NOMO-1 (cell line): ENCODE measurements at regions not wholly inside any gene's neighbourhood (a gene's known extent, or its start where the extent isn't known, plus 50 kb on each side); places are given as distances from the start of the nearest gene placed in this dataset.
"Not testable (repeated sequence)": the region's sequence is repeated elsewhere in the genome, so short reads cannot be mapped to it uniquely, and the experiment has no call there.

Source experiments
- DNase-seq, 2 experiments: peaks; one replicate each; lab custom pipeline; 2025; ENCODE audit not compliant: unreplicated experiment in 2 of 2; lab: John Stamatoyannopoulos, UW

DNA sequence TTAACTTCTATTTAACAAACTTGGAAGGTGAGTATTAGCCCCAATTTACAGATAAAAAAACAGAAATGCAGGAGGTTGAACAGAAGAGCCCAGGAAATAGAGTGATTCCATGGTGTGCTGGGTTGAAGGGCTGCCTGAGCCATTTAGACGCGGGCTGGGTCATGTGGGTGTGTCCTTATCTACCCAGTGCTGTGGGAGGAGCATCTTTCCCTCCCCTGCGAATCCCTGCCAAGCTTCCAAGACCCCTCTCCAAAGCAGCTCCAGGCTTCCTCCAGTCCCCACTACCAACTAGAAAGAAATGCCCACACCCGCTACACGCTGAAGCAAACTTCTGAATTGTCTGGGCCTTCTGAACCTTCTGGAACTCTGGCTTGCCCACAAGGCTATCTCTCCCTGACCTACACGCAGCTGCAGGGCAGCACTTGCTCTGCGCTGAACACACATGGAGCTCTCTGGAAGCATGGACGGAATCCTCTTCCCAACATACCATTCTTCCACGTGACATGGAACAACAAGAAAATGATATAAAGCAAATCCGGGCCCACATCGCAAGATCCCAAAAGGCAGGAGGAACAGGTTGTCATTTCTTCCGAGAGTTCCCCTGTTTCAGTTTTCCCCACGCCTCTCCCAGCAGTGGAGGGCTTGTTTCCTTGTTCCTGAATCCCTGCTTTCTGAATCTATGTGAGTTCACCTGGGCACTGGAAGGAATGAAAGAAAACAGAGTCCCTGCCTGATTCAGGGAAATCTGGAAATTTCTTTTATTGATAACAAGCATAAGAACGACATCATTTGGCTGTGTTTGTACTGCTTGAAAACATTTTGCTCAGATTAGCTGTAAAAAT, 562.7 kb upstream of the ID2 start:
- no peak for DNase-seq

DNA sequence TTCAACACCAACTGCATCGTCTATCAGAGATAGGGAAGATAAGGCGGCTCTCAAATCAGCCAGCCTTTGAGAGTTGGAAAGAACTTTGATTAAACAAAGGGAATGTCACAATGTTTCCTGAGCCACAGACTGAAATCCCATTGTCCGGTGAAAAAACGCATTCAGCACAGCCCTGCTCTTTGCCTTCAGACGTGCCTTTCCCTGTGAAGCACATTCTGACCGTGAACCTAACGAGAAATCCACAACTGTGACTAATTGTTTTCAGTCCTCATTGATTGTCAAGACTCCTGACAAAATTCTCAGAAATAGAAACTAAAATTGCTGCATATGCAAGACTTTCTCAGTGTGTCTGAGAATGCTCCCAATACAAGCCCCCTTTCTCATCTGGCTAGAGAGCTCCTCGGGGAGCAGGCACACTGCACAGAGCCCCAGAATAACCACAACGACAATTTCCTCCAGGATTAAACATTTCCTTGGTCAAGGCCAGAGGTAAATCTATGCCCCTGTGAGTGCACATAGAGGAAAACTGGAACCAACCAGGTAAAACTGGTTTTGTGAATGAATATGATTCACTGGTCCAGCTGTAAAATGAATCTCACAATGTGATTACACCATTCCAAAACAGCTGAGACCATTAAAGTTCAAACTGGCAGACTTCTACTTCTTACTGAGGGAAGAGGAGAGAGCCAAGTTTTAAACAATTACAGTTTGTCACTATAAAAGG, 561.9 kb upstream of the ID2 start:
- peak in 1 of 2 experiments; percentile 27 for DNase-seq

DNA sequence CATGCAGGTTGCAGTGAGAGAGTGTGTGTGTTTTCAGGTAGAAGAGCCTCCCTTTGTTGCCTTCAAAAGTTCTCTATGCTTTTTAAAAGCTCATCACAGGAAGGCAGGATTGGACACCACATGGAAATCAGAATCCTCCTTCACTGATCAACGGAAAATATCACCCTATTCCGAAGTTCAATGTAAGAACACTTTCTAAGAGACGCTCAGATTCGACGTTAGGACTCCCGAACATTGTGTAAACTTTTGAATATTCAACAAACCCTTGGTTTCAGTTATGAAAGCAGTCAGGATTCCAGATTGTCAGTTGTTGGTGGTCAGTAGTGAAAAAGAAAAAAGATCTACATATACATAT, 561.4 kb upstream of the ID2 start:
- DNase-seq = no peak

DNA sequence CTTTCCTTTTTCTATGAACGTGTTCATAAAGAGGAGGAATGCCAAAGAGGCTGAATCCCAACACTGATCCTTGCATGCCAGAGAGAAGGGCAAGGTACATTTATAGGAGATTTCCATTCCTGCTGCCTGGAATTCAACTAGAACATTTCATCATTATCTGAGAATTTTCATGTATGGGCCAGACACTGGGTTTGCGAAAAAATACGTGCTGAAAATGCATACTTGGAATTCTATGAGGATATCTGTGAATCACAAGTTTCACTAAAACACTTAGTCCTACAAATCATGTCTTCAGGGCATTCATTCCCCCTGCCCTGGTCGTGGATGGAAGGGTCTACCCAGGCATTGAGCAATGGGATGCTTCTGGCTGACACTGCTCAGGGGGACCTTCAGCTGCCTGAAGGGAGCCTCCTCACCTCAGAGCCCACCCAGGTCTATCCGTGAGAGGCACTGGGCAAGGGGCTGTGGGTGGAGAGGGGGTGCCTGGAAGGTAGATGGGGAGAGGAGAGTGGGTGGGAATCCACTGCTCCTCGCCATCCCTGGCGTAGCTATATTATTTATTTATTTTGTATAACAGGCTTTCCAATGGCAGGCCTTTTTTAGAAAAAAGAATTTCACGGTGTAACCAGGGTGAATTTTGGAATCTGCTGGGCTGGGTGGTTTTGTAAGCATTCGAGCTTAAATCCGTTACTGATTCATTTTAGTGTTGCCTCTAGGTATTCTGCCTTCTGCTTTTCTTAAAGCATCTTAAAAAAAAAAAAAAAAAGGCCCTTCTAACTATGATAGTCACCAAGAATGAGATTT, 560.6 kb upstream of the ID2 start:
- no peak for DNase-seq

DNA sequence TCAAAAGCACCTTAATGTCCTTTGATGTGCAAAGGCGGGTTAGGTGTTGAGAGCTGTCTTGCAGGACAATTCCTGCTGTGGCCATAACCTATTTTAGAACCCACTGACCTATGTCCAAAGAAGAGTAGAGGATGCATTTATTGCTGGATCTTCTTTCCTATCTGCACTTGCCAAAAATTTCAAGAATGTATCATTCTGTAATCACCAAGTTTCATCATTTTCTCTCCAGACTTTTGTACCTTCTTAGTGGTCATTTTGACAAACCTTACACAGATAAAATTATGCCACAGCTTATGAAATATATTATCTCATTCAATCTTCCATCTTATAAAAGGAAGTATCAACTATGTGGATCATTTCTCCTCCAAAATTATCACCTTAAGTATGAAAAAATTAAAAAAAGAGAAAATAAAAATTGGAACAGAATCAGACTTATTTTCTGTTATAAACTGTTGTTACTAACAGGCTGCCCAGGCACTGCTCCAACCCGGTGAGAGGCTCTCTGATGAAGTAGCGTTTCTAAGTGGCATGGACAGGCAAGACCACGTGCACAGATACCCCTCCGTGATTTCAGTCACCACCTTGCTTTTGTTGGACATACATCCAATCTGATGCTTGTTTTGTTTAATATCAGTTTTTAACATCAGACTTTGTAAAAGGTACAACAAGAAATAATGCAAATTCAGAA, 559.9 kb upstream of the ID2 start:
- no peak for DNase-seq

DNA sequence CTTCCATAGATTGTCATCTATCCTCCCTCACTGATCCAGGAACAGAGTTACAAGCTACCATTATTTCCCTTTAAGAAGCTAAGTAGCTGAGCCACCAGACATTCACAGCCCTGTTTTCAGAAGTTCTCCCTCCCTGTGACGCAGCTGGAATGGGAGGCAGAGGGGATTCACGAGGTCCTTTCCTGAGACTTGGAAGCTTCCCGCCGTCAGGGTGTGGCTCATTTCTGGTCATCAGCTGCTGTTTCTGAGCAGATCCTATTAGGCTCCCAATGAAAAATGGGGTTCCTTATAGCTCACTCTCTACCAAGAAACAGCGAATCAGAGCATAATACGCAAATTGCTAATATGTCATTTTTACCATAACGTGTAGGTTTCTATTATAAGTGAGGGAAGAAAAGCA, 559.3 kb upstream of the ID2 start:
- DNase-seq = no peak

DNA sequence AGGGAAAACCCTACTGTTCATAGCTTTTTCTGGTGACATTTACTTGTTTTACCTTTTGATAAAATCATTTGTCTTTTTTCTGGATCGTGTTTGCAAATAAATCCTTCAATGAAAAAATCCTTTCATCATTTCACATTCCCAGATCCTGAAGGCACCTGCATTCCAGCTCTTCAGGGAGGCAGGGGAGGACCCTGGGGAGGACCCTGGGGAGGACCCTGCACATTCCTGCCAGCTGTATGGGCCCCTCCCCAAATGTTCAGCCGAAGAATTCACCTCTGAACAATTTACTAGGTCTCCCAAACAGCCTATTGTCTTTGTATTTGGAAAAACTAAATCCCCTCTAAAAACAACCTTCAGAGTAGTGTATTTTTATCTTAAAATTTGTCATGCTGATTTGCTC, 558.4 kb upstream of the ID2 start:
- DNase-seq = no peak

DNA sequence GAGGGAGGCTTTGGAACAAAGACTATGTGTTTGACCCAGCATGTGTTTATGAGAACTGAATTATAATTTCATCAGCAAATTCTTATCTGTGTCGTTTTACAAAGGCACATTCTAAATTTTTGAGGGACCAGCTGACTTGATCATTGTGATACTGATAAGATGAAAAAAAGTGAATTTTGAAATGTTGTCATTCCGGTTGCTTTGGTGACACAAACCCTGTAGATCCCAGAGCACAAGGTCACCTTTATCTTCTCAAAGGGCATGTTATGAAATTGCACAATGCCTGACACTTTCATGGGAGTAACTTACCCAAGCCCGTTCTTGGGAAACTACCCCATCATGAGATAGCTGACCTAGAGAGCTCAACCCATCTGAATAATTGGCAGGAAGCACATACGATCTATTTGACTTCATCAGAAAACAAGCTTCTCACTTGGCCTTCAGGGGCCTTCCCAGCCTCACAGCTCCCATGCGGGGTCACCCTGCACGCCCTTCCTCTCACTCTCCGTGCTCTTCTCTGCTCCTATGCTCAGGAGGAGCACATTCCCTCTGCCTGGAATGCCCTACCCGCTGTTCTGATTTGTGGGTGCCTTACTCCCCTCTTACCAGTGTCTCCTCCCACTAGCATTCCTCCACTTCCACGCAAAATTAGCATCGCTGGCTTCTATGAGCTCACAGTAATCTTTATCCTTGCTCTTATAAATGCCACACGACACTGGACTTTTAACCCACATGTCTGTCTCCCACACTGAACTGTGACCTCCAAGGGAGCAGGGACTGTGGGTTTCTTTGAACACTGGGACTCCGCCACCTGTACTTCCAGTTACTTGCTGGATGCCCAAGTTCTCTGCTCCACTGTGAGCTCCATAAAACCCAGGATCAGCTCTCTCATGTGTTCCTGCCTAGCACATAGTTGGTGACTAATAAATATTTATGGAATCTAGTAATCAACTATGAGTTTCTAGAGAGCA, 555.8 kb upstream of the ID2 start:
- DNase-seq = no peak

DNA sequence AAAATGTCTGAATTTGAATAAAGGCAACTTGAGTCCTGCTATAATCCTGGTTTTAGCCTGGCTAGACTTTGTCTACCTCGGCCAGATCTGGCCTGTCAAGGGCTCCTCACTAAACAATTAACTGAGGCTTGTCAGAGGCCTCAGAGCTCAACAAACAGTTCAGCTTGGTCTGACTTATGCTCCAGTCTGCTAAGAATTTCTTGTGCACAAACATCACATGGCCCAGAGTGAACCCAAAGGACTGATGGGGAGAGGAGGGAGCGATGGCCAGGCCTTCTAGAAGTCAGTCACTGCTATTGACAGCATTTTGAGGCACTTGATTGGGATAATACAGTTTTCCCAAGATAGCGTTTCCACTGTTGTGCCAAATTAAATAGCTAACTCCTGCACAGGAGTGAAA, 555.1 kb upstream of the ID2 start:
- DNase-seq = no peak

DNA sequence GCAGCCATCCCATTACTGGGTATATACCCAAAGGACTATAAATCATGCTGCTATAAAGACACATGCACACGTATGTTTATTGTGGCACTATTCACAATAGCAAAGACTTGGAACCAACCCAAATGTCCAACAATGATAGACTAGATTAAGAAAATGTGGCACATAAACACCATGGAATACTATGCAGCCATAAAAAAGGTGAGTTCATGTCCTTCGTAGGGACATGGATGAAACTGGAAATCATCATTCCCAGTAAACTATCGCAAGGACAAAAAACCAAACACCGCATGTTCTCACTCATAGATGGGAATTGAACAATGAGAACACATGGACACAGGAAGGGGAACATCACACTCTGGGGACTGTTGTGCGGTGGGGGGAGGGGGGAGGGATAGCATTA, 550.4 kb upstream of the ID2 start:
- not testable (repeated sequence) for DNase-seq

DNA sequence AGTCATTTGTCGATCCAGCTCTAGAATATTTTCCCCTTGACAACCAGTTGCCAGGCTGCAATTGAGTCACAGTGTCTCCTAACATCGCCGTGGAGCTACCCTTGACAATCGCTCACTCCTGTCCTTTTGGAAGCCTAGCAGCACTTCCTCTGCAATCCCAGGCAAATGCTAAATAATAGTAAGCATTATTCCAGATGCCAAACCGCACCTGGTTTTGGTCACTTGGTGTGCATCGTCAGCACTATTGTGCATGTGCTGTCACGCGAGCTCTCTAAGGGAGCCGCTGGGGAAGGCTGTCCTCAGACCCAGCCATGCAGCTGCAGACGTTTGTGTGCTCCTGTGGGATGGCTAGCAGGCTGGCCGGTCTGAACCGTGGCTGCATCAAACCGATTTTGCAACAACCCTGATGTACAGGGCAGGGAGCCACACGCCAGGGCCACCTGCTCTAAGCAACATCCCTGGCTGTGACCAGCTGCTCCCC, 549.5 kb upstream of the ID2 start:
- no peak for DNase-seq

DNA sequence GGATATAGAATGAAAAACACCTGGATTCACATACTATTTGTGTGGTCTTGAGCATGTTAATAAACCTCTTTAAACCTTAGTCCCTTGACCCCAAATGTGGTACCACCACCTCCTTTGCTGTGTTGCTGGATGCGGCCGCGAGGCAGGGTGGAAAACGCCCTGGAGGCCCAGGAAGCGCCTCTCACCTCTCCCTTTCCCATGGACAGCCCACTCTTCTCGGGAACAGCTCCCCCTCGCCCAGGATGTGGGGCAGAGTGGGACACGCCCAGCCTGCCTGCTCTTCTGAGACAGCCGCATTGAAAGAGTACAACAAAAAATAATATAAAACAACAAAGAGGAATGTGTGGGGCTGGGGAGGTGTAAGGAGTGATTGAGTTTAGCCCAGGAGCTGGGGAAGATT, 549.0 kb upstream of the ID2 start:
- no peak for DNase-seq

DNA sequence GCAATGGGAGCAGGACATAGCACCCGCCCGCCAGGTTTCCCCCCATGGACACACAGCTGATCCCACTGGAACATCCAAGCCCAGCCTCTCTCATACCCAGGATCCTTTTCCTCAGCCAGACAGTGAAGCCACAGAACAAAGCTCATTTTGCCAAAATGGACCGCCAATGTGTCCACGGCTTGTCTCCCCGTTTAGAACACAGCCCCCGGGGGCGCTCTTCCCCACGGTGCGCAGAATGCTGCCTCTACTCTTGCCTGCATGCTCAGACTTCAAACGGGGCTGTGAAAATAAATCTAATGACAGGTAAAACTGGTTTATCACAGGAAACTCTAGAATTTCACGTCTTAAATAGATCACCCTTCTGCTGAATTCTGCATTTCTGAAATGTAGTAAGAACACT, 548.5 kb upstream of the ID2 start:
- DNase-seq = no peak

DNA sequence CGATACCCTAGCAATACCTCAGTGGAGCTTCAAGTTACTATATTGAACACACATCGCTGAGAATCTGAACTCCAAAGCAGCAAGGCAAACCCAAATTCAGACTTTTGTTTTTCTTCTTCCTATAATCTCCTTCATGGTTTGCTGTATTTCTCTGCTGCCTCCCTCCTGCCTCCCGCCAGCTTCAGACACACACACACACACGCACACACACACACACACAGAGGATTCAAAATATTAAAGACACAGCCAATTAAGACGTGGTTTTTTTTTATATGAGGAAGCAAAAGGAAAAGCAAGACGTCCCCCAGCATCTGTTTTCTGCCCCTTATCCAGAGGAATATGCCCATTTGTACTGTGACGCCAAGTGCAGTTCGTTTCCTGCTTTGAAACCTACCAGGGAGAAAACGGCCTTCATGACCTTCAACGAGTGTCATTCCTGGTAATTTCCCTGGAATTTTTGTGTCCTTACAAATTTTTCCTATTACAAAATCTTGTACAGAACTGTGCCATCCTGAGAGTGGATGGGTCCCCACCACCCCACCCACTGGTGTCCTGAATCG, 547.9 kb upstream of the ID2 start:
- no peak for DNase-seq

DNA sequence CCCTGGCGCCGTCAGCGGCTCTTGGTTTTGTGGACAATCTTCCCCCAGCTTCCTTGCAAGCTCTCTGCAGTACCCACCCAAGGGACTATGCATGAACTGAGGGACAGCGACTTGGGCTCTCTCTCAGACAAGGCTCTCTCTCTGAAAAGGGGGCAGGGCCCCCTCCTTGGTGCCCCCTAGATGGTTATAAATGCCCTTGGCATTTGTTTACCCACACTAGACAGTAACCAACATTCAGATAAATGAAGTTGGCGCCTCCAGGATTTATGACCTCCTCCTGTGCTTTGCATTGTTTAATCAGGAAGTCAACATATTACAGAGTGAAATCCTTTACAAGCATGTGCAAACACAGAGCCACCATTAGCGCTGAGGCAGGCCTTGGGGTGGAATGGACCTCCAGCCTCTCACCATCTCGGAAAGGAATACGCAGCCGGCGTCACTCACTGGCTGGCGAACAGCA, 547.4 kb upstream of the ID2 start:
- DNase-seq = no peak

DNA sequence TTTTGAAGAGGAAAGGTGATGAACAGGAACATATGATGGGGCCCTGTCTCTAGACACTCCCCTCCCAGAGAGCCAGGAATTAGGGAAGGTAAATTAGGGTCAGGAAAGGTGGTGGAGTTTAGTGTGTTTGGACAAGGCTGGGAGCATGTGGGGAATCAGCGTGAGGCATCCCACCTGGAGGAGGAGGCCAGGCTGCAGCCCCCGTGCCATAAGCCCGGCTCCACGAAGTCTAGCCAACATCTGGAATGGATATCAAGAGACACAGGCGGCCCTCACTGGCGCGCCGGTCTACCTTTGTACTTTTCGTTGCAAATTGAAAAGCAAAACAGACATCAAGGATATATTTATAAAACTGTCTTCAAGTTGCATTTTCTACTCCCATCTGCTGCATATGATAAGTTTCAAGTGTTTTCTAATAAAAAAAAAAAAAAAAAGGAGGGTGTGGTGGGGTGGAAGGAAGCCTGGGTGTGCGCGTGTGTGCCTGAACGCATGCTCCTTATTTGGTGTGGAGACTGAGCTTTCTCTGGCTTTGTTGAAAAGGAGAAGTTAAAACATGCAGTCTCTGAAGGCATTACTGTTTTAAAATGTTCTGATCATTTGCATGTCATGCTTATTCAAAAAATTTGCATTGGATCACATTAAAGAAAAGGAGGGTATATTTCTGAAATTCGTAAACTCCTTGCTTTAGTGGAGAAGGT, 546.7 kb upstream of the ID2 start:
- DNase-seq = peak in 1 of 2 experiments; percentile 38

DNA sequence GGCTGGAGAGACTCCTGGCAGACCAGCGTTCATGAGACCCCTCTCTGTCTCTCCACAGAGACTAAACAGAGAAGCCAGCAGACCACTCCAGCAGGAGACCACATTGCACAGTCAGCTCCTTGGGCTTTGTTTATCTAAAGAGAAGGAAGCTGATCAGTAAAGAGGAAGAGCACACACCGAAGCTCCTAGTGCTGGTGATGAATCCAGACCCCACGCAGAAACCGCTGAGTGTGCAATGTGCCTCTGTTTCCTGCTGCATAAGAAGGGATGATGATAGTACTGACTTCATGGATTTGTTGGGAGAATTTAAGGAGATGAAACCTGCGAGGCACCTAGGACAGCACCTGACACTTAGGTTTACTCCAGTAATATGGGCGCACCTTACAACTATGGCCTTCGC, 544.1 kb upstream of the ID2 start:
- no peak for DNase-seq

DNA sequence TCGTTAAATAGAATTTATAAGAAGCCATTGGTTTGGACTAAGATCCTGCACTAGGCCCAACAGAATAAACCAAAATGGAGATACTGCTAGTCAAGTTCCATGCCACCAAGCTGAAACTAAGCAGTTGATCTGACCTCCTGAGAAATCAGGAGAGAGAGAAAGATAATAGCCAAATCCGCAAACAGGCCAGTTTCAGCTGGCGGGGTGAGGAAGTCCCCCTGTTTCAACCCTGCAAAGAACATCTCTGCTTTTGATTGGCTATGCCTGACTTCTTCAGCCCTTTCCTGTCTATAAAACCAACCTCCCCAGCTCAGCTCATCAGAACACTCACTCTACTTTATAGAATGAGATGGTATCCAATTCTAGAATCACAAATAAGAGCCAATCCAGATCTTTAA, 543.3 kb upstream of the ID2 start:
- DNase-seq = no peak
